ENCODE measurements at regions not wholly inside any gene's neighbourhood (a gene's known extent, or its start where the extent isn't known, plus 50 kb on each side); places are given as distances from the start of the nearest gene placed in this dataset.
A peak's percentile ranks its signal among the peaks of the same experiment; 100 is the strongest.

DNA sequence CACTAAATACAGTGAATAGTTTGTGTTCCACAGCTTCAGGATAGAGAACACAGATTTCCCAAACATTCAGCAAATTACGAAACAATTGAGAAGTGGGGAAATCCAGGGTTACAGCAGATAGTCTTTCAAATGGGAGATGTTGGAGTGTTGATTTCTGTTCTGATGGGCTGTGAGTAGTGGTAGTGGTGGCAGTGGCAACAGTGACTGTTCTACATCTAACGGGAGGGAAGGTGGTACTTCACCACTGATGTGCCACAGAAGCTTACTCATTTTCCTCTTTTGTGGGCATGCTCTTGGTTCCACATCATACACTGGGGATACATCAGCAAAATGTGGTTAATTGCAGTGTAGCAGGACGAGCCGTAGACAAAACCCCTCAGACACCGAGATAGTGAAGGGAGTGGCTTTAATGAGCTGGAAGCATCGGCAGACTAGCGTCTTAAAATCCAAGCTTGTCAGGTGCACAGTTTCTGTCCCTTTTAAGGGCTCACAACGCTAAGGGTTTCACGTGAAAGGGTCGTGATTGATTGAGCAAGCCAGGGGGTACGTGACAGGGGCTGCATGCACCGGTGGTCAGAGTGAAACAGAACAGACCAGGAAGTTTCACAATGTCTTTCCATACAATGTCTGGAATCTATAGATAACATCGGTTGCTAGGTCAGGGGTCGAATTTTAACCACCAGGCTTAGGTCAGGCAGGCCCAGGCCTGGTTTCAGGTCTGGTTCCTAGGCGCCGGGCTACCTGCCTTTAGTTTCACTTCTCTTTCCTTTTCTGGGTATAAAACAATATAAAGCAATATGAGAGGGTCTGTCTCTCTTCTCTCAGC, 330.6 kb upstream of the FBXO33 start (continued):
- TF ChIP-seq PAX8 (CRISPR knock-in tag; IDR thresholded peaks at IDR 0.05; ENCODE audit: borderline replicate concordance) (peak; percentile 81; the same call in 1 of the 2 replicates), ZNF101 (CRISPR knock-in tag; IDR thresholded peaks at IDR 0.05; ENCODE audit: borderline replicate concordance, low read depth) (0 out of 2 replicates have a peak, but pooled peaks have one; percentile 30), ZNF292 (CRISPR knock-in tag; IDR thresholded peaks at IDR 0.05; ENCODE audit: borderline replicate concordance, low read depth) (peak; percentile 99; the same call in 1 of the 2 replicates), ZNF567 (CRISPR knock-in tag; IDR thresholded peaks at IDR 0.05; ENCODE audit: borderline replicate concordance) (peak; percentile 98), ZNF598 (CRISPR knock-in tag; IDR thresholded peaks at IDR 0.05; ENCODE audit: borderline replicate concordance) (peak; percentile 99), NR2F1 (CRISPR knock-in tag; IDR thresholded peaks at IDR 0.05) (peak; percentile 74 to 93), ZNF646 (CRISPR knock-in tag; IDR thresholded peaks at IDR 0.05) (0 out of 2 replicates have a peak, but pooled peaks have one; percentile 12), BRCA1 (CRISPR knock-in tag; IDR thresholded peaks at IDR 0.05) (peak; percentile 95), ZNF513 (CRISPR knock-in tag; conservative IDR thresholded peaks at IDR 0.05) (no peak), RAD51 (IDR thresholded peaks at IDR 0.05; ENCODE audit: borderline replicate concordance) (no peak), ZSCAN29 (CRISPR knock-in tag; conservative IDR thresholded peaks at IDR 0.05) (peak; percentile 77; the same call in 1 of the 2 replicates), ZNF614 (CRISPR knock-in tag; IDR thresholded peaks at IDR 0.05; ENCODE audit: borderline replicate concordance) (peak; percentile 88), NAIF1 (CRISPR knock-in tag; IDR thresholded peaks at IDR 0.05; ENCODE audit: borderline replicate concordance) (peak; percentile 77; the same call in 1 of the 2 replicates), ZNF225 (CRISPR knock-in tag; IDR thresholded peaks at IDR 0.05) (peak; percentile 92; the same call in 1 of the 2 replicates), KAT7 (CRISPR knock-in tag; IDR thresholded peaks at IDR 0.05; ENCODE audit: borderline replicate concordance) (peak; percentile 92; the same call in 1 of the 2 replicates), SAFB2 (CRISPR knock-in tag; IDR thresholded peaks at IDR 0.05; ENCODE audit: borderline replicate concordance, low read depth) (peak; percentile 88), NFE2L2 (IDR thresholded peaks at IDR 0.05; ENCODE audit: low read length) (no peak), NCOA2 (CRISPR knock-in tag; IDR thresholded peaks at IDR 0.05) (peak; percentile 80), HMG20B (CRISPR knock-in tag; conservative IDR thresholded peaks at IDR 0.05) (0 out of 2 replicates have a peak, but pooled peaks have one; percentile 24)
- TF ChIP-seq, protein P1, sequence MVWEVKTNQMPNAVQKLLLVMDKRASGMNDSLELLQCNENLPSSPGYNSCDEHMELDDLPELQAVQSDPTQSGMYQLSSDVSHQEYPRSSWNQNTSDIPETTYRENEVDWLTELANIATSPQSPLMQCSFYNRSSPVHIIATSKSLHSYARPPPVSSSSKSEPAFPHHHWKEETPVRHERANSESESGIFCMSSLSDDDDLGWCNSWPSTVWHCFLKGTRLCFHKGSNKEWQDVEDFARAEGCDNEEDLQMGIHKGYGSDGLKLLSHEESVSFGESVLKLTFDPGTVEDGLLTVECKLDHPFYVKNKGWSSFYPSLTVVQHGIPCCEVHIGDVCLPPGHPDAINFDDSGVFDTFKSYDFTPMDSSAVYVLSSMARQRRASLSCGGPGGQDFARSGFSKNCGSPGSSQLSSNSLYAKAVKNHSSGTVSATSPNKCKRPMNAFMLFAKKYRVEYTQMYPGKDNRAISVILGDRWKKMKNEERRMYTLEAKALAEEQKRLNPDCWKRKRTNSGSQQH (CRISPR knock-in tag; IDR thresholded peaks at IDR 0.05; ENCODE audit: low read depth): no peak; the same call in 1 of the 2 replicates

All from HepG2 (cell line).